ENCODE measurements at regions not wholly inside any gene's neighbourhood (a gene's known extent, or its start where the extent isn't known, plus 50 kb on each side); places are given as distances from the start of the nearest gene placed in this dataset.

DNA sequence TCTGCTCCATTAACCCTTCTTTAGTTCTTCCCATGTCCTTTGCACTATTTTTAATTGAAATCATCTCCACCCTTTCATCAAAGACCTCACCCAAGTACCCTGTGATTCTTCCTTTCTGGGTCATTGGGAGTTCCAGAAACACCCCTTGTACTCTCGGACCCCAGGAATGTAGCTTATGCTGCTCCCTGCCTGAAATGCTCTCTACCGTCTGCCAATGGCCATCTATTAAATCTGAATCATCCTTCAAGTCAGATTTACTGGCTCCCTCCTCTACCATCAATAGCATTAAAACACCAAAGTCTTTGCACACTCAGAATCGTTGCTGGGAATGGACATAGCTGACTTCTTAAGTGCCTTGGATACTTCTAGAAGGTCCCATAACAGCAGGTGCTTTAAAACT, 73.2 kb upstream of the GADD45A start:
- TF ChIP-seq, protein P1, sequence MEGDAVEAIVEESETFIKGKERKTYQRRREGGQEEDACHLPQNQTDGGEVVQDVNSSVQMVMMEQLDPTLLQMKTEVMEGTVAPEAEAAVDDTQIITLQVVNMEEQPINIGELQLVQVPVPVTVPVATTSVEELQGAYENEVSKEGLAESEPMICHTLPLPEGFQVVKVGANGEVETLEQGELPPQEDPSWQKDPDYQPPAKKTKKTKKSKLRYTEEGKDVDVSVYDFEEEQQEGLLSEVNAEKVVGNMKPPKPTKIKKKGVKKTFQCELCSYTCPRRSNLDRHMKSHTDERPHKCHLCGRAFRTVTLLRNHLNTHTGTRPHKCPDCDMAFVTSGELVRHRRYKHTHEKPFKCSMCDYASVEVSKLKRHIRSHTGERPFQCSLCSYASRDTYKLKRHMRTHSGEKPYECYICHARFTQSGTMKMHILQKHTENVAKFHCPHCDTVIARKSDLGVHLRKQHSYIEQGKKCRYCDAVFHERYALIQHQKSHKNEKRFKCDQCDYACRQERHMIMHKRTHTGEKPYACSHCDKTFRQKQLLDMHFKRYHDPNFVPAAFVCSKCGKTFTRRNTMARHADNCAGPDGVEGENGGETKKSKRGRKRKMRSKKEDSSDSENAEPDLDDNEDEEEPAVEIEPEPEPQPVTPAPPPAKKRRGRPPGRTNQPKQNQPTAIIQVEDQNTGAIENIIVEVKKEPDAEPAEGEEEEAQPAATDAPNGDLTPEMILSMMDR (IDR thresholded peaks at IDR 0.05) = no peak
- no peak for TF ChIP-seq POLR2A (IDR thresholded peaks at IDR 0.05)

All from thyroid gland (tissue), 4 donors.